Gastroesophageal sphincter (tissue), 3 donors: ENCODE measurements at regions not wholly inside any gene's neighbourhood (a gene's known extent, or its start where the extent isn't known, plus 50 kb on each side); places are given as distances from the start of the nearest gene placed in this dataset.

Experiments
- CTCF ChIP-seq, 4 experiments: fragments of 200-600 bp in 2 of 4; fragments of 450-650 bp in 2 of 4; sonication (generic) in 1 of 4; IDR thresholded peaks; one replicate each; pipeline ENCODE4 v1.5.1; 2017 to 2019; ENCODE audit warnings: antibody characterized with exemption in 4 of 4, mild to moderate bottlenecking in 2 of 4, moderate library complexity in 2 of 4
- EP300 ChIP-seq: sonication (generic); formaldehyde crosslinking; IDR thresholded peaks from one replicate; pipeline ENCODE4 v1.6.1; 2017; ENCODE audit warnings: antibody characterized with exemption, mild to moderate bottlenecking
- POLR2A ChIP-seq, 2 donors: fragments of 450-650 bp; IDR thresholded peaks; one replicate each; pipeline ENCODE4 v1.6.1; 2017; ENCODE audit warnings: antibody characterized with exemption in 2 of 2, mild to moderate bottlenecking in 2 of 2, moderate library complexity in 1 of 2
- POLR2AphosphoS5 ChIP-seq: sonication (generic); formaldehyde crosslinking; IDR thresholded peaks from one replicate; pipeline ENCODE4 v1.6.1; 2017; ENCODE audit warnings: antibody characterized with exemption

- TF ChIP-seq CTCF (IDR thresholded peaks at IDR 0.05) = no peak
- TF ChIP-seq EP300 = no peak
- no peak for TF ChIP-seq POLR2AphosphoS5
- TF ChIP-seq POLR2A (IDR thresholded peaks at IDR 0.05) = no peak
Observed at GRCh38 chr10:128537834-128538330, 411.7 kb upstream of the MKI67 start.
